ENCODE measurements at regions not wholly inside any gene's neighbourhood (a gene's known extent, or its start where the extent isn't known, plus 50 kb on each side); places are given as distances from the start of the nearest gene placed in this dataset.

- TF ChIP-seq CTCF (conservative IDR thresholded peaks at IDR 0.05), result peak; percentile 41; the same call in 2 of the 3 replicates
- H3K4ac ChIP-seq (ENCODE audit: low read depth, low read length), result no peak overlapping the region
- H3K27me3 ChIP-seq (ENCODE audit: insufficient read depth, low read length), result no peaks in the 10 kb centered on the region
- no peak overlapping the region for H3K27ac Mint-ChIP-seq
- no peak overlapping the region for H2AFZ ChIP-seq (ENCODE audit: low read length)
- H3K27me3 Mint-ChIP-seq (ENCODE audit: low read depth), result no peaks in the 10 kb centered on the region
- H3K36me3 Mint-ChIP-seq (ENCODE audit: insufficient read depth in 1 of 3, low read depth in 3 of 3), result no peaks in the 10 kb centered on the region
- no peaks in the 10 kb centered on the region for H3K4me1 ChIP-seq (ENCODE audit: insufficient read depth, low read length)
- no peak overlapping the region for H2BK12ac ChIP-seq (ENCODE audit: insufficient read length, low read depth, low read length)
- H3K9me3 Mint-ChIP-seq, result no peaks in the 10 kb centered on the region
- H3K4me3 Mint-ChIP-seq, result no peak overlapping the region
- H4K91ac ChIP-seq (ENCODE audit: insufficient read length, low read depth, low read length), result no peak overlapping the region
- H3K79me2 ChIP-seq (ENCODE audit: insufficient read depth, low read length), result no peaks in the 10 kb centered on the region
- no peak for DNase-seq
- H3K23me2 ChIP-seq (ENCODE audit: insufficient read length, low read depth, low read length, poor library complexity, severe bottlenecking), result no peaks in the 10 kb centered on the region
- WGBS (ENCODE audit: extremely low coverage, insufficient read length, low lambda C conversion rate), result no CpG with 5 or more reads among the region's 3 CpGs
- no peak overlapping the region for H3K56ac ChIP-seq (ENCODE audit: insufficient read length, low read depth, low read length)
- H4K20me1 ChIP-seq (ENCODE audit: control insufficient read depth, insufficient read depth, insufficient read length), result no peaks in the 10 kb centered on the region
- H3K27ac ChIP-seq (ENCODE audit: insufficient read length, low read depth, low read length), result no peak overlapping the region
- H4K8ac ChIP-seq (replicated peaks; ENCODE audit: insufficient read length, low read depth, low read length), result no peak overlapping the region
- H4K5ac ChIP-seq (ENCODE audit: insufficient read length, low read depth, low read length), result no peak overlapping the region
- no peaks in the 10 kb centered on the region for H3K9me3 ChIP-seq (ENCODE audit: control insufficient read depth, low read depth, low read length)
- no peak overlapping the region for H2AK5ac ChIP-seq (ENCODE audit: insufficient read length, low read length)
- H2BK5ac ChIP-seq (ENCODE audit: insufficient read length, low read length), result no peak overlapping the region
- no peak overlapping the region for H3K23ac ChIP-seq (ENCODE audit: insufficient read length, low read depth, low read length)
- no peaks in the 10 kb centered on the region for H3K4me1 Mint-ChIP-seq
- H2BK120ac ChIP-seq (ENCODE audit: low read depth, low read length, poor library complexity, severe bottlenecking), result no peak overlapping the region
- no peak overlapping the region for H3K18ac ChIP-seq (ENCODE audit: insufficient read length, low read depth, low read length)
- no peak overlapping the region for H3K14ac ChIP-seq (ENCODE audit: insufficient read depth, low read length)
- H3K4me2 ChIP-seq (ENCODE audit: insufficient read depth, insufficient read length, low read length), result no peak overlapping the region
- no peaks in the 10 kb centered on the region for H3K79me1 ChIP-seq (ENCODE audit: insufficient read depth, low read depth, low read length, poor library complexity, severe bottlenecking)
- no peak overlapping the region for H2BK15ac ChIP-seq (ENCODE audit: low read depth, low read length)
- no peak overlapping the region for H3K9ac ChIP-seq (ENCODE audit: extremely low read depth, insufficient read length, low read length)
- H2BK20ac ChIP-seq (ENCODE audit: low read depth, low read length, poor library complexity, severe bottlenecking), result no peak overlapping the region
- no peak overlapping the region for H3T11ph ChIP-seq (ENCODE audit: low read length)
Measured at GRCh38 chr13:79631051-79631659, 150.2 kb downstream of the NDFIP2 start.
